Stimulated activated CD8-positive, alpha-beta memory T cell treated with anti-CD3 and anti-CD28 coated beads, Interleukin-15, amount 100 ng/mL, for 1 hour (primary cell): ENCODE measurements at regions not wholly inside any gene's neighbourhood (a gene's known extent, or its start where the extent isn't known, plus 50 kb on each side); places are given as distances from the start of the nearest gene placed in this dataset.

ENCODE experiments used
- DNase-seq: peaks from one replicate; pipeline ENCODE4 v3.0.0-alpha.2; 2020; ENCODE audit warnings: low read depth

GRCh38 chr4:152094970-152095700 is 334.3 kb upstream of the GATB start:
- DNase-seq, result no peak

DNA sequence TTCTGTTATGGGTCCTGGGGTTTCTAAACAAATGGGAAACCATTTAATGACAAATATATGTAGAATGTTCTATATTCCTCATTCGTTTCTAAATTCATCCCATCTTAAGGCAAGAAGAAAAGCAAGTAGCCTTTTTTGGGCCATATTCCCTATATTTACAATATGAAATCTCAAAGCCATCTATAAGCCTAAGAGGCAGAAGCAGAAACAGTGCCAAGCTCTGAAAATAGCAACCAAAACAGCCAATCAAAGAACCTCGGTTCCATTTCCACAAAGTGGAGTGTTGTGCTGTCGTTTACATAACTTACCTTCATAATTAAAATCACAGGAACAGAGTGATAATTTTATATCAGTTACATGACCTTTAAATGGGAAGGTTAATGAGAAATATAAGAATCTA is 330.6 kb upstream of the GATB start:
- no peak for DNase-seq

DNA sequence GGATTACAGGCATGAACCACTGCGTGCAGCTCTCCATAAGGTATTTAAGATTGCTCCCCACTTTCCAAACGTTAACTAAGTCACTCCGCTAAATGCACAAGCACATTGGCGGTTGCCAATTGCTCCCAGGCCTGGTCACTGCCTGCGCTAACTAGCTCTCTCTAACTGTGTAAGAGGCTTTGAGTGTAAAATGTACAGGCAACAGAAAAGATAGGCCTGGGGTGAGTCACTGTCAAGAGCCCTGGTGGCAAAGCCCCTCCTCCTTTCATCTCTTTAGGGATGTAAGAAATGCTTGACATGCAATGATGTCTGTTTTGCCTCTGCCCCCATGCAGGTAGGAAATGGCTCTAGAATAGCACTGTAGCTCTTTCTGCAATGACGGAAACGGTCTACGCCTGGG is 329.7 kb upstream of the GATB start:
- no peak for DNase-seq

DNA sequence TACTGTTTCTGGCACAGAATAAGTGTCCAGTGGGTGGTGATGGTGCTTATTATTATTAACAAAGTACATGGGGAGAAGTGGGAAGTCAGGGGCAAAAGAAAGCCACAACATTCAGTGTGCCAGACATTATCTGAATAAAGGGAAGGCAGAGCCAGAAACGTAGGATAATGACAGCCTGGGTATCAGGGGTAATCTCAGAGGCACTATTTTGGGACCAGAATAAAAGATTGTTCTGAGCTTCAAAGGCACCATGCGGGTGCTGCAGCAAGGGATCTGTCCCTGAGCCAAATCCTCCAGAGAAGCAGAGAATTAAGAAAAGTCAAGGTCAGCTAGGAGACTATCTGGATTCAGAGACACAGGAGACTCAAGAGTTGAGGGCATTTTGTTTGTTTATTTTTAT is 328.8 kb upstream of the GATB start:
- DNase-seq, result no peak

GRCh38 chr4:152087335-152087734 is 326.5 kb upstream of the GATB start:
- no peak for DNase-seq

GRCh38 chr4:152085657-152086056 is 324.9 kb upstream of the GATB start:
- DNase-seq, result no peak

DNA sequence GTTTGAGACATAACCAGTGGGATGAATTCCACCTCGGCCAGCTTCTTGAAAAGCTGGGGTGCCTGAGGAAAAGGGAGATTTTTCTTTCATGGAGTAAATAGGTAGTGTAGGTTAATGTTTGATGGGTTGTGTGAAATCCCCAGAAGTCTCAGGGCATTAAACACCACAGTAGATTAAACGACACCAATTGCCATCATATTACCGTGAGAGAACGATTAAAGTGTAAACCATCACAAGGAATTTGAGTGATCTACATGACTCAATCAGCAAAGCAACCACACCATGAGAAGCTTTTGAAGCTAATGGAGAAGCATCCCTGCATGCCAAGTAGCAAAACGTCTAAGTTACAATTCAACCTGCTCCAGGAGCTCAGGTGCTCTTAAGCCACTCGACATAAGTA is 322.5 kb upstream of the GATB start:
- no peak for DNase-seq

DNA sequence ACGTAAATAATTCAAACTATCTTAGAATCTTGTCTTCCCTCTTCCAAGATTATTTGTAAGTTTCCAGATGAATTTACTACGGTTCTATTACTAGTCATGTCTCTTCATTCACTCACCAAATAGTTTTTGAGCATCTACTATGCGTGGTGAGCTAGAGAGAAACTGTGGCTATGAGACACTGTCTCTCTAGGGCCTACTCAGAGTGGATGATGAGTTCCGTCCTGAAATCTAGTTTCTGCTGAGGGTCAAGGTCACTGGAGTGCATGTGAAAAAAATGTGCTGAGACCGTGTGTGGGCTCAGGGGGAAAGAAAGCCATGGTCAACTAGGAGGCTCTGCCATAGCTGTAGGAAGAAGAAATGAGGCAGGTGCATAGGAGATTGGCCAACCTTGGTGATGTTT is 320.2 kb upstream of the GATB start:
- DNase-seq, result no peak

DNA sequence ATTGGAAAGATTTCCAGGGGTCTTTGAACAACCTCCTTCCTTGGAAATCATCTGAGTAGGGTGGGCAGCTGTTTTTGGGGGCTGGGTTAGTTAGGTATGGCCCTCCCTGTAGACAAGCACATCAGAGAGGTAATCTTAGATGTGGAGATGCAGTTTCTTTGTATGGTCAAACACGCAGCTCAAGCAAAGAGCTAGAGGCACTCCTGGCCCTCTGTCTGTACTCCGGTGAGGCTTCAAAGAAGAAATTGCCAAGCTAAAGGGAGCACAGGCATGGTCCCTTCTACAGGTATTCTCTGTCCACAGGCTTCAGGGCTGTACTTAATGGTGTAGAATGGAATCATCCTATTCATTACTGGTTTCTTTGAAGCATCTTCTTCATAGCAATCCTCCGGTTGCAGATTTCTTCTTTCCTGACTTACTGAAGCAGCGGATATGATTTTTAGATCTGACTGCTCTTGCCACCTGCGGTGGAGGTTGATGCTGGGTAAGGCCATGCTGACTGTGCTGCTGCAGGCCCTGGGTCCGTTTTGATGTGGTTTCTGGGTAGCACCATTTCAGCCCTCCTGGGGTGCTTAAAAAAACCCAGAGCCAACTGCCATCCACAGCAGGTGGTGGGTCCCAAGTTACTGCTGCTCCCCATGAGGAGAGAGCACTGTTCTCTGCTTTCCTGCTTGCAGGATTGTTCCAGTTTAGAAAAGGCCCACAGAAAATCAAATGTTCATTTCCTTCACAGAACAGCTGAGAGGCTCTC is 318.9 kb upstream of the GATB start:
- DNase-seq, result no peak

DNA sequence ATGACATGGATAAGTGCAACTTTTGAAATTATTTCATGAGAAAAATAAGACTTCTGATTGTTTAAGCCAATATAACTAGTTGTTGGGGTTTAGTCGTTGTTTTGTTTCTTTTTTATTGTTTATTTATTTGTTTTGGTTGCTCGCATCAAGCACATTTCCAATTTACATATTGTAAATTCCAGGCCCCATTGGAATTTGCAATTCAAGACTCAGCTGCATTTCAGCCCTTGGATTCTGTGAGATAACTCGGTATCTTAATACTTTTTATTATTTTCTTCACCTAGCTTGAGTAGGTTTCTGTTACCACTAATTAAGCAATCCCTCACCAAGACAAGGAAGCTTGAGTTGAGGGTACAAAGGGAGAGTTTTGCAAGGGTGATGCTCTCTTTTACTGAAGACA is 318.3 kb upstream of the GATB start:
- DNase-seq, result no peak

DNA sequence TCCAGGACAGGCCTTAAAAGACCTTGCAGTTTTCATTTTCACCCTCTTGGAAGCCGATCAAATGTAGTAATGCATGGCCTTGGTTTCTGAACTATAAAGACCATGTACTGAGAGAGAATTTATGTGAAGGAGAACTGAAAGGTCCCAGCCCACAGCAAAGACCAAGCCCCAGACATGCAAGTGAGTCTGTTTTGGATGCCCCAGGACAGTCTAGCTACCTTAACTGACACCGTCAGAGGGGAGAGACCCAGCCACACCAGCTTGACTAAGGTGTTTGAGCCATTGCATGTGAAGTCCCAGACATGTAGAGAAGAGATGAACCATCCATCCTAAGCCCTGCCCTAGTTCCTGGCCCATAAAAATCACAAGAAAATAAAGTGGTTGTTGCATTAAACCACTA is 316.8 kb upstream of the GATB start:
- no peak for DNase-seq

DNA sequence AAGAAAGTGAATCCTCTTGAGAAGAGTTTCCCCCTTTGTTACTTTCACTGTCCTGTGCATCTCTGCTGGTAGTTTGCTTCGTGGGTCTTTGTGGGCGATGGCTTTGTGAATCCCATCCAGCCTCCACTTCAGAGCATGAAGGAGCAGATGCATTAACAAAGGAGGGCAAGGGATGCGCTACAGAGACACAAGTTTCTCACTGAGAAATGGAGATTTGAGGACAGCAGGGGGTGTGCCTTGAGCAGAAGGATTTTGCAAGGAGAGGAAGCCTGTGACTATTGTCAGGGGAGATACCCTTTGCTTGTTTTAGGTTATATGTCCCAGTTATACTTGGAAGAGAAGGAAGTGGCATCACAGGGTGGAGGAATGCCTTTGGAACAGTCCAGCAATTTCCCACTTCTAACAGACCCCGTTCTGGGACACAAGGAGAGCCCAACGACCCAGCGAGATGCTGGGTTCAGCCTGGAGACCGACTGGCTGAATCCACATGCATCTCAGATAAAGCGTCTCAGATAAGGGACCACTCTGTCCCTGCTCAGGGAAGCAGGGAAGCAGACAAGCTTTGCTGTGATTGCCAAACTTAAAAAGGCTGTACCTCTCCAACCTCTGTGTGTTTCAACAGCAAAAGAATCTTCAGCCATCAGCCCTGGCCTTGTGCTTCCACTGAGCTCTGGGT is 314.6 kb upstream of the GATB start:
- no peak for DNase-seq

DNA sequence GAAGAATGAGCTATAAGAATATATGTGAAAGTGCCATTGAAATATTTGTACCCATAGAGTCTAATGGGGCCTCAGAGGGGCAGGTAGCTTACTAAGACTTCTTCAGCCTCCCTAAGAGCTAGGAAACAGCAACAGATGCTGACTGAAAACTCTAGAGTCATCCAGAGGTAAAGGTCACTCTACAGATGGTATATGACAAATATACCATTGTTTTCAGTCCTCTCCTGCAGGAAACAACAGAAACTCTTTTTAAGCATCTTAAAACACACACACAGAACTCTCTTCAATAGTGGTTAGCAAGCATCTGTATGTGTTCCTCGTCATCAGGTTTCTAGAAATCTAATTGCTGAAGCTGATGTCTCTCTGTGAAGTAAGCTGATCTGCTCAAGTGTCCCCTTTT is 313.8 kb upstream of the GATB start:
- DNase-seq, result no peak

DNA sequence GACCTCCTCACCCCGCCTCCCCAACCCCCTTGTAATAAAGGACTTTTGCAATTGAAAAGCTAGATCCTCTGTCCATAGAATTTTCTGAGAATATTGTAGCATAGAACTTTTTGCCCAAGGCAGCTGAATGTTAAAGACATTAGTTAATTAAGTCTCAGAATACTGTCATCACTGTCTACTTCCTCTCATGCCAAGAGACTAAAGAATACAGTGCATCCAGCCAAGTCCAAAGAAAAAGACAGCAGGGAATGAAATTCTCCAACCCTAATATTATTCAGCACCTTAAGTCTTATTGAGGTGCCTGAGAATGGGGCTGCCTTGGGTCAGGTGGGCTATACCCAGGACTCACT is 313.3 kb upstream of the GATB start:
- DNase-seq, result no peak

DNA sequence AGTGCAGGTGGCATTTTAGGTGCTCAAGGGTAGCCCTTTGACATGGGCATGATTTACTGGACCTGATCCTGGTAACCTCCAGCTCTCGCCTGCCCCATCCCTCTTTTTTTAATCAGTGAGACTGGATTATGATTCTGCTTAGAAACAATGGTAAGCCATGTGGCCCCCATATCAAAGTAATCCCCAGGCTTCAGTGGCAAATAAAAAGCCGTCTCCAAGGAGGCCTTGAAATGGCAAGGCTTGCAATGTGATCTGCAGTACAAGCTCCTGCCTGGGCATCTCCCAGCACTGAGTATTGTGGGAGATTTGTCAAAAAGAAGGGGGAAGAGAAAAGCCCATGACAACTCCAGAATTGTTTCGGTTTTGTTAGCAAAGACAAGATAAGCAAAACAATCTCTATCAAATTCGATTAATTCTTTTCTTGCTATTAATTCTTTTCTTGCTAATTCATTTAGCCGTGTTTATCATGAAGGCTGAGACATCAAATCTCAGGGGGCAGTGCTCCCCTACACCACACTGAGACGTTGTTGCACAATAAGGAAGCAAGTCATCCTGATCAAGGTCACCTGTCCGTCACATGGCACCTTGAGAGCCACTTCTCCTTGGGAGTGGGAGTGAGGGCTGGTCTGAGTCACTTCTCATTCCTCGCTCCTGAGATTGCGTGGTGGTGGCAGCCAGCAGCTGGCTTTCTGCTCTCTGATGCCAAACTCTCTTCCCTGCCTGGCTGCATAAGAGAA is 312.7 kb upstream of the GATB start:
- DNase-seq, result no peak

DNA sequence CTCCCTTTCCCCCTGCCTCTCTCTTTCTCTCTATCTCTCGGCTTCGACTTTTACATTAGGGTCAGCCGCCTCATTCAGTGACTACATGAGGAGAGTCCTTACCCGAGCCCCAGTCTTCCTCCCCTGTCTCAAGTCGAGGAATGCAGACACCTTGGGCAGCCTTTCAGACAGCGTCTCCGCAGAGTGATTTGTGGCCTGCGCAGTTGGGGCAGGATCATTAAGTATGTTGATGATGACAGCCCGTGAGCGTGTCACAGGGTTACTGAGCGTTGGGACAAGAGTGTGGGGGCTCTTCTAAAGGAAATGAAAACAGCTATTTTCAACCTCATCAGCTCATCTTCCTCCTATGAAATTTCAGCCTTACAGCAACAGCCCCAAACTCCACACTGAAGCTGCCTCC is 312.1 kb upstream of the GATB start:
- no peak for DNase-seq

DNA sequence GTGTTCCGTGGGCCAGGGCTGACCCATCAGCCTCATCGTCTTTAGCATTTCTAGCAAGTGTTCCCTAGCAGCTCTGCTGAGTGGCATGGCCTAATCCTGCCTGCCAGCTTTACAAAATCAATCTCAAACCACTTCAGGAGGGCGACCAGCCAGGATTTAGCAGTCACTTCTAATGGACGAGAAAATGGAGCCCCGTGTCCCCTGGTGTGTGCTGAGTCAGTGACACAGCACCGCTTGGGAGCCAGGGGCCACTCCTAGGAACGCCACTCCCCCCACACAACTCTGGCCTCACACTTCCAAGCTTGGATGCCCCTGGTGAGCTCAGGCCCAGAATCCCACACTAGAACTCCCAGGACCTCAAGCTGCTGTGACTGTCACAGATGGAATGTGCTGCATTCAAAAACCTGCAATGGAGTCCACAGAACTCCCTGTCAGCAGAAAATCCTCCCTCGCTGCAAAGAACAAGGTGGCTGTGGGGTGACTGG is 311.2 kb upstream of the GATB start:
- no peak for DNase-seq

GRCh38 chr4:152070854-152071253 is 310.0 kb upstream of the GATB start:
- no peak for DNase-seq

DNA sequence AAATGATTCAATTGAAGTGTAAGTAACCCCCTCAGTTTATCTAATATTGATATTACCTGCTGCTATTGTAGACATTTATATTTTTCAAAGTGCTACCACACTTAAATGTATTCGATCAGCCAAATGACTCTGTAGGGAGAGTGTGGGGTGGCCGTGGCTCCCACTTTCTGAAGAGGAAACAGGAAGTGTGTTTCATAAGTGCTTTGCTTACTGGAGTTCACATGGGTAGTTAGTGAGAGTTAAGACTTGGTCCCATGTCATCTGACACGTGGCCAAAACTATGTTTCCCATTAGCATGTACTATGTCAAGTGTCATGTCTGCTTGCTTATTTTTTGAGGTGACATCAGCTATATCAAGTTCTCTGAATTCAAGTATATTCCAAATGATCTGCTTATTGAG is 308.1 kb upstream of the GATB start:
- DNase-seq, result no peak

- DNase-seq, result no peak
Observed at GRCh38 chr4:152065545-152065944, 304.7 kb upstream of the GATB start.

- DNase-seq, result no peak
Observed at GRCh38 chr4:152064753-152065152, 303.9 kb upstream of the GATB start.

GRCh38 chr4:152064282-152064681 is 303.5 kb upstream of the GATB start:
- no peak for DNase-seq
